B cell (primary cell): ENCODE measurements at regions not wholly inside any gene's neighbourhood (a gene's known extent, or its start where the extent isn't known, plus 50 kb on each side); places are given as distances from the start of the nearest gene placed in this dataset.

Source experiments
- ATAC-seq: fragments of 200-7000 bp; cut with Tn5 transposase; one replicate; pipeline ENCODE4 v1.10.0; 2021; ENCODE audit warnings: low read depth, mild to moderate bottlenecking, moderate number of reproducible peaks, moderate library complexity
- CTCF ChIA-PET: fragments of 350-600 bp; sonication (Branson Sonifier 250); formaldehyde crosslinking; loops from one replicate; lab custom pipeline; 2021; ENCODE audit warnings: antibody characterized with exemption, inconsistent platforms; lab: Charles Lee
- POLR2A ChIA-PET: fragments of 350-600 bp; sonication (Branson Sonifier 250); formaldehyde crosslinking; loops from one replicate; lab custom pipeline; 2021; ENCODE audit warnings: antibody characterized with exemption; lab: Charles Lee
- DNase-seq: peaks from one replicate; pipeline ENCODE4 v3.0.0; 2013
- H2AFZ ChIP-seq: 2 replicates; pipeline ENCODE4 v1.6.1; 2012; ENCODE audit warnings: mild to moderate bottlenecking, low read depth, low read length; ENCODE audit not compliant: insufficient read depth, poor library complexity, severe bottlenecking
- H3K27ac ChIP-seq, 2 donors: 1 replicate in 1 of 2; 2 replicates in 1 of 2; pipeline ENCODE4 v1.5.1; 2012 to 2013; ENCODE audit warnings: low read length in 2 of 2, mild to moderate bottlenecking in 2 of 2, moderate library complexity in 1 of 2
- H3K27me3 ChIP-seq, 4 experiments: fragments of 200-600 bp in 1 of 4; sonication (generic) in 1 of 4; replicated peaks in 1 of 4; 1 replicate in 2 of 4; 2 replicates in 2 of 4; pipeline versions ENCODE4 v1.6.1 to v1.7.0; 2013 to 2016; ENCODE audit warnings: low read length in 3 of 4, mild to moderate bottlenecking in 2 of 4, mixed read lengths in 1 of 4, moderate library complexity in 1 of 4; ENCODE audit not compliant: insufficient read depth in 4 of 4, control insufficient read depth in 3 of 4; ENCODE audit errors: control extremely low read depth in 1 of 4
- H3K36me3 ChIP-seq, 2 experiments: replicated peaks in 1 of 2; 1 replicate in 1 of 2; 2 replicates in 1 of 2; pipeline versions ENCODE4 v1.6.1 to v1.7.1; 2013; ENCODE audit warnings: low read length in 1 of 2; ENCODE audit not compliant: insufficient read depth in 2 of 2, control insufficient read depth in 1 of 2; ENCODE audit errors: control extremely low read depth in 1 of 2, extremely low read depth in 1 of 2
- H3K4me1 ChIP-seq, 2 donors: fragments of 200-600 bp in 1 of 2; sonication (generic) in 1 of 2; 1 replicate in 1 of 2; 2 replicates in 1 of 2; pipeline versions ENCODE4 v1.5.1 to v1.6.1; 2013 to 2017; ENCODE audit warnings: low read length in 2 of 2; ENCODE audit not compliant: control insufficient read depth in 2 of 2, insufficient read depth in 2 of 2
- H3K4me2 ChIP-seq: replicated peaks from 2 replicates; pipeline ENCODE3; 2012; ENCODE audit warnings: mild to moderate bottlenecking, low read depth, low read length; ENCODE audit not compliant: poor library complexity, severe bottlenecking
- H3K4me3 ChIP-seq, 5 experiments: fragments of 200-600 bp in 1 of 5; sonication (generic) in 1 of 5; 1 replicate in 3 of 5; 2 replicates in 2 of 5; pipeline versions ENCODE4 v1.5.1 to v1.7.0; 2011 to 2016; ENCODE audit warnings: low read length in 4 of 5, mild to moderate bottlenecking in 4 of 5, low read depth in 2 of 5, control low read depth in 1 of 5, moderate library complexity in 1 of 5; ENCODE audit not compliant: insufficient read depth in 1 of 5; ENCODE audit errors: control extremely low read depth in 1 of 5, extremely low read depth in 1 of 5
- H3K79me2 ChIP-seq: fragments of 200-600 bp; sonication (generic); one replicate; pipeline ENCODE4 v1.6.0; 2016; ENCODE audit warnings: low read length; ENCODE audit not compliant: control insufficient read depth, insufficient read depth
- H3K9ac ChIP-seq: fragments of 200-600 bp; sonication (generic); 2 replicates; pipeline ENCODE4 v1.6.1; 2017; ENCODE audit warnings: mild to moderate bottlenecking, low read length, moderate library complexity
- H3K9me3 ChIP-seq, 3 donors: one replicate each; pipeline versions ENCODE4 v1.6.1 to v1.7.1; 2013; ENCODE audit warnings: low read length in 2 of 3; ENCODE audit not compliant: control insufficient read depth in 2 of 3, insufficient read depth in 1 of 3; ENCODE audit errors: control extremely low read depth in 1 of 3
- H4K20me1 ChIP-seq: 2 replicates; pipeline ENCODE4 v1.6.0; 2012; ENCODE audit warnings: mild to moderate bottlenecking, low read length; ENCODE audit not compliant: insufficient read depth, control insufficient read depth, poor library complexity, severe bottlenecking
- H3K27ac Mint-ChIP-seq: one replicate; pipeline ENCODE4 v1.8.0; 2021; ENCODE audit warnings: mixed read lengths
- H3K27me3 Mint-ChIP-seq: one replicate; pipeline ENCODE4 v1.8.0; 2021; ENCODE audit warnings: mixed read lengths
- H3K4me1 Mint-ChIP-seq: one replicate; pipeline ENCODE4 v1.8.0; 2021; ENCODE audit warnings: mixed read lengths
- H3K4me3 Mint-ChIP-seq: one replicate; pipeline ENCODE4 v1.8.0; 2021; ENCODE audit warnings: mixed read lengths
- H3K9me3 Mint-ChIP-seq: one replicate; pipeline ENCODE4 v1.8.0; 2022; ENCODE audit warnings: mixed read lengths; ENCODE audit not compliant: insufficient read depth
- CTCF ChIP-seq: fragments of 200-600 bp; IDR thresholded peaks from one replicate; pipeline ENCODE4 v1.8.0; 2022; ENCODE audit warnings: antibody characterized with exemption, mild to moderate bottlenecking
- EZH2 ChIP-seq: IDR thresholded peaks from 2 replicates; pipeline ENCODE4 v1.6.1; 2012; ENCODE audit warnings: borderline replicate concordance, low read depth, mild to moderate bottlenecking, moderate library complexity, low read length; ENCODE audit not compliant: insufficient read depth, poor library complexity, severe bottlenecking
- WGBS: methylation state at CpG from one replicate; pipeline ENCODE4 v1.1.5; 2013; ENCODE audit warnings: missing lambda C conversion rate; ENCODE audit not compliant: insufficient coverage; 5-methylcytosine and 5-hydroxymethylcytosine counted together
- intact Hi-C: fragments of 100-400 bp; cut with micrococcal nuclease; formaldehyde crosslinking; loops from one replicate; pipeline ENCODE4 v1.10.0; 2022

GRCh38 chr5:125258615-125259014 is 512.2 kb upstream of the ZNF608 start:
- Mint-ChIP-seq H3K4me1 (peaks cover 2% of the 10 kb centered on the region), H3K4me3 (no peak overlapping the region), H3K27me3 (no peaks in the 10 kb centered on the region), H3K27ac (no peak overlapping the region), H3K9me3 (no peaks in the 10 kb centered on the region)
- Histone ChIP-seq H3K9ac (no peak overlapping the region), H2AFZ (no peak overlapping the region), H3K27ac (no peak overlapping the region), H4K20me1 (no peaks in the 10 kb centered on the region), H3K79me2 (no peaks in the 10 kb centered on the region), H3K36me3 (no peaks in the 10 kb centered on the region), H3K4me1 (no peaks in the 10 kb centered on the region), H3K27me3 (no peaks in the 10 kb centered on the region), H3K4me3 (no peak overlapping the region), H3K4me2 (no peak overlapping the region), H3K9me3 (peaks cover 3 to 13% (median 6%) of the 10 kb centered on the region in 3 donors)
- ATAC-seq (no peak), DNase-seq (no peak)
- POLR2A ChIA-PET: no interaction called here
- TF ChIP-seq CTCF (no peak), EZH2 (no peak)
- WGBS: 57% methylated on average over 1 of the region's 2 CpGs
- intact Hi-C loops: no loop called here
- CTCF ChIA-PET: no interaction called here

GRCh38 chr5:125261505-125262250 is 515.2 kb upstream of the ZNF608 start:
- no peaks in the 10 kb centered on the region for H3K36me3 ChIP-seq
- H4K20me1 ChIP-seq: no peaks in the 10 kb centered on the region
- H3K27me3 ChIP-seq: no peaks in the 10 kb centered on the region
- no peaks in the 10 kb centered on the region for H3K9me3 ChIP-seq
- H3K9me3 Mint-ChIP-seq: no peaks in the 10 kb centered on the region
- 100% methylated on average over 2 of the region's 2 CpGs for WGBS
- no peak overlapping the region for H3K4me3 ChIP-seq
- ChIA-PET CTCF (no interaction called here), POLR2A (no interaction called here)
- H2AFZ ChIP-seq: no peak overlapping the region
- H3K27ac ChIP-seq: no peak overlapping the region
- H3K4me1 ChIP-seq: no peaks in the 10 kb centered on the region
- DNase-seq (no peak), ATAC-seq (no peak)
- H3K4me1 Mint-ChIP-seq: peaks cover 2% of the 10 kb centered on the region
- no peaks in the 10 kb centered on the region for H3K79me2 ChIP-seq
- no peak overlapping the region for H3K27ac Mint-ChIP-seq
- no peak overlapping the region for H3K9ac ChIP-seq
- intact Hi-C loops: no loop called here
- no peak overlapping the region for H3K4me3 Mint-ChIP-seq
- no peak overlapping the region for H3K4me2 ChIP-seq
- no peaks in the 10 kb centered on the region for H3K27me3 Mint-ChIP-seq
- no peak for TF ChIP-seq EZH2
- TF ChIP-seq CTCF: no peak
